GM12872 (cell line): ENCODE measurements at regions not wholly inside any gene's neighbourhood (a gene's known extent, or its start where the extent isn't known, plus 50 kb on each side); places are given as distances from the start of the nearest gene placed in this dataset.

Source experiments
- CTCF ChIP-seq: IDR thresholded peaks from 3 replicates; pipeline ENCODE4 v1.5.1; 2011; ENCODE audit warnings: low read depth, mild to moderate bottlenecking, low read length, moderate library complexity; ENCODE audit not compliant: insufficient read depth

DNA sequence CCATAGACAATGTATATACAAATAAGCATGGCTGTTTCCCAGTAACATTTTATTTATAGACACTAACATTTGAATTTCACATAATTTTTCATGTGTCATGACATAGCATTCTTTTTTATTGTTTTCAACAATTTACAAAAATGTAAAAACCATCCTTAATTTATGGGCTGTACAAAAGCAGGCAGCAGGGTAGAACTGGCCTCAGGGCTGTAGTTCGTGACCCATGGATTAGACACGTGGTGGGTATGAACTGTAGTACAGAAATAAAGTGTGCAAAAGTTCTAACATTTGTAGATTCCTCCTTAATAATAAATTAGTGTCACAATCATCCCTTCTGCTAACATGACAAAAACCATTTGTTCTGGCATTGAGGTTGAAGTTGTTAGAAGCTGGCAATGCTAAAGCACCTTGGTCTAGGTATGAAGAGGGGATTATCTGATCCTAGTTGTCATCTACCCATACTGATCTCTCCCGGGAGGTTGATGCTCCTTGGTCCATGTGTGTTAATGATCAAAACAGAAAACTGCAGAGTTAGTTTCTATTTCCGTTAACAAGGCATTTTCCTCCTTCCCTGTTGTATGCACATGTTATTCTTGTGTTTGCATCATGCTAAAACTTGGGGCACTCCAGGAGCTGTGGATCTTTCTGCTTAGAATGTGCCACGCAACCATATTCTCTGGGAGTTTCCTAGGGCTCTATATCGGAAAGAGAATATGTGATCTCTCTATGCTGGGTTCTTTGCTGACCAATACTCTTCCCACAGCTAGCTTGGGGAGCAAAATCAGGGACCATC is 917.6 kb downstream of the TLE1 start:
- TF ChIP-seq CTCF, result no peak

GRCh38 chr9:80763536-80763935 is 925.8 kb downstream of the TLE1 start:
- TF ChIP-seq CTCF, result no peak

DNA sequence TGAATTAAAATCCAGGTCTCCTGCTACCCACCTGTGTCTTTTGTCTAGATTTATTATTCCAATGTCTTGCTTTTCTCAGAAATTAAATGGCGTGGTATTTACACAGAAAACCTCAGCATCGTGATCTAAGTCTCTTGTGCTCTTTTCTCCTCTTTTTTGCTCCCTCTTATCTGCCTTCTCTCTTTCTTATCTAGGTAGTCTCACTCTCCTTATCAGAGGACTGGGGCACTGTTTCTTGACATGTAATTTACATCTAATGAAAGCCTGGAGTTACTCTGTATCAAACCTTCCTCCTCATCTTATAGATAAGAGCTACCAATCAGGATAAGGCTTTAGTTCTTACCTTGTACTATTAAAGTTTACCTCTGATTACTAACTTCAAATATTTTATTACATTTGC is 933.8 kb downstream of the TLE1 start:
- no peak for TF ChIP-seq CTCF

- TF ChIP-seq CTCF, result no peak
Measured at GRCh38 chr9:80732506-80732905, 956.8 kb downstream of the TLE1 start.

GRCh38 chr9:80720579-80720978 is 968.8 kb downstream of the TLE1 start:
- TF ChIP-seq CTCF, result no peak

DNA sequence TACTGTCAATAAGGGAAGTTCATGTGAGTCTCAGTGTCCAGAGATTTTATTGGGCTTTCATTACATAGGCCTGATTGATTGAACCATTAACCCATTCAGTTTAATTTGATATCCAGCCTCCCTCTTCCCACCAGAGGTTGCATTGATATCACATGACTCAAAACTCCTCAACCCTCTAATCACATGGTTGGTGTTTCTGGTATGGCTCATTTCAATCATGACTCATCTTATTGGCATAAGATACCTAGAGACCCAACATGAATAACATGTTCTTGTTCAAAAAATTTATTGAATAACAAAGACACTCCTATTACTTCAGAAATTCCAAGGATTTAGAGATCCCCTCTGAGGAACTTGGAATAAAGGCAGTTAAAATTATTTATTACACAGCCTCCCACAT is 982.2 kb downstream of the TLE1 start:
- no peak for TF ChIP-seq CTCF

DNA sequence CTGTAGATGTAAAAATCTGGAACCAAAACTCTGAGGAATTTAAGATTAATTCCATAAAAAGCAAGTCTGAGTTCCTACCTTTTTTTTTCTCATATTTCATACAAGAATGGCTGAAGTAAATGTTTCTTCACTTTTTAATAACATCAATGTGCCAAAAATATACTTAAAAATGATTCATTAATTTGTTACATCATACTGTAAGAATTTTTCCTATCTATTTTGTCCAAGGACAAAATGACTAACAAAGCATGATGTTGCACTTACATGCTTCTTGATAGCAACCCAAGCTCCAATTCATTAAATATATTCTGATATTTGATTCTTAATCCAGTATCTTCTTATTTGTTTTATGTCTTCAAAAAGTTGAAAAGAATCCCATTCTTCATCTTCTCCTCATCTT is 988.3 kb downstream of the TLE1 start:
- TF ChIP-seq CTCF, result no peak
